ENCODE measurements at regions not wholly inside any gene's neighbourhood (a gene's known extent, or its start where the extent isn't known, plus 50 kb on each side); places are given as distances from the start of the nearest gene placed in this dataset.

DNA sequence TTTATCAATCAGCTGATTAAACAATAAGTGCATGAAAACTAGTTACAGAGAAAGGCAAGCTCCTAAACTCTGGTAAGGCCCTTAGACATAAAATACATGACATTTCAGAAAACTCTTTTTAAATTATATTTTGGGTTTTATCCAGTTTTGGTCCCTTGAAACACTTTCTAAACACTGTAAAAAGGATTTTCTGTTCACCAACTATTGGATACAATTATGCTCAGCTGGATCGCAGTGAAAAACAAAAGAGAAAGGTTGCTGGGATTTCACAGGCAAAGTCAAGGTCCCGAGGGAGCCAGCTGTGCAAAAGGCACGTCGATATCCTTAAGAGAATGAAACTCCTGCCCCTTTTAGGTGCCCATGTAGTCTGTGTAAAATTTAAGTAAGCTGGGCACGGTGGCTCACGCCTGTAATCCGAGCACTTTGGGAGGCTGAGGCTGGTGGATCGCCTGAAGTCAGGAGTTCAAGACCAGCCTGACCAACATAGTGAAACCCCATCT lies 1018.4 kb upstream of the INTU start:
- Histone ChIP-seq H3K9me3 (replicated peaks; ENCODE audit: low read length) (no peaks in the 10 kb centered on the region), H3K9ac (ENCODE audit: low read depth, low read length) (no peak overlapping the region), H3K4me2 (ENCODE audit: low read length) (no peak overlapping the region), H3K4me3 (ENCODE audit: low read length) (no peak overlapping the region), H3K4me1 (ENCODE audit: control insufficient read depth, insufficient read depth, low read length) (peaks cover 6% of the 10 kb centered on the region), H3K27me3 (ENCODE audit: control insufficient read depth, insufficient read depth, low read length) (no peaks in the 10 kb centered on the region), H3K36me3 (ENCODE audit: insufficient read depth, low read length) (no peaks in the 10 kb centered on the region)

- Histone ChIP-seq H3K36me3 (ENCODE audit: insufficient read depth, low read length) (no peaks in the 10 kb centered on the region), H3K27me3 (ENCODE audit: control insufficient read depth, insufficient read depth, low read length) (no peaks in the 10 kb centered on the region), H3K4me1 (ENCODE audit: control insufficient read depth, insufficient read depth, low read length) (peaks cover 3% of the 10 kb centered on the region), H3K4me2 (ENCODE audit: low read length) (no peak overlapping the region), H3K4me3 (ENCODE audit: low read length) (no peak overlapping the region), H3K9me3 (replicated peaks; ENCODE audit: low read length) (no peaks in the 10 kb centered on the region), H3K9ac (ENCODE audit: low read depth, low read length) (no peak overlapping the region)
Observed at GRCh38 chr4:126616795-126617194, 1016.0 kb upstream of the INTU start.

DNA sequence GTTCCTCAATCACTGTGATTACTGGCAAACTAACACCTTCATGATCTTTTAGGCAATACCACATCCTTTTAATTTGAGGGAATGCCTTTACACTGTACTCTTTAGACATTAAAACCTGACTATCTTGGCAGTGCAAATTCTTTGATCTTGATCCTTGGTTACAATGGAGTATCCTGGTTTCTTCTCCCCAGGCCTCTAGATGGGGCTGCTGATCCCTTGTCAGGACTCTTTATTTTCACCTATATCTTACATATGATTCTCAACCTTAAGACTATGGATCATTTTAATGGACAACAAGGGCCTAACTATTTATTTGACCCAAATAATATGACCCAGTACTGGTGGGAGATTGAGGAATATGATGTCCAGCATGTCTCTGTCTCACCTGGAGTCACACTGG lies 1005.5 kb upstream of the INTU start:
- Histone ChIP-seq H3K4me1 (ENCODE audit: control insufficient read depth, insufficient read depth, low read length) (no peaks in the 10 kb centered on the region), H3K36me3 (ENCODE audit: insufficient read depth, low read length) (no peaks in the 10 kb centered on the region), H3K4me2 (ENCODE audit: low read length) (no peak overlapping the region), H3K27me3 (ENCODE audit: control insufficient read depth, insufficient read depth, low read length) (no peaks in the 10 kb centered on the region), H3K4me3 (ENCODE audit: low read length) (no peak overlapping the region), H3K9me3 (replicated peaks; ENCODE audit: low read length) (no peaks in the 10 kb centered on the region), H3K9ac (ENCODE audit: low read depth, low read length) (no peak overlapping the region)

- Histone ChIP-seq H3K4me3 (ENCODE audit: low read length) (no peak overlapping the region), H3K27me3 (ENCODE audit: control insufficient read depth, insufficient read depth, low read length) (no peaks in the 10 kb centered on the region), H3K36me3 (ENCODE audit: insufficient read depth, low read length) (no peaks in the 10 kb centered on the region), H3K4me1 (ENCODE audit: control insufficient read depth, insufficient read depth, low read length) (no peaks in the 10 kb centered on the region), H3K9me3 (replicated peaks; ENCODE audit: low read length) (no peaks in the 10 kb centered on the region), H3K9ac (ENCODE audit: low read depth, low read length) (no peak overlapping the region), H3K4me2 (ENCODE audit: low read length) (no peak overlapping the region)
Observed at GRCh38 chr4:126628933-126629332, 1003.8 kb upstream of the INTU start.

GRCh38 chr4:126630230-126630629 lies 1002.5 kb upstream of the INTU start:
- Histone ChIP-seq H3K27me3 (ENCODE audit: control insufficient read depth, insufficient read depth, low read length) (no peaks in the 10 kb centered on the region), H3K4me3 (ENCODE audit: low read length) (no peak overlapping the region), H3K4me1 (ENCODE audit: control insufficient read depth, insufficient read depth, low read length) (no peaks in the 10 kb centered on the region), H3K36me3 (ENCODE audit: insufficient read depth, low read length) (no peaks in the 10 kb centered on the region), H3K9ac (ENCODE audit: low read depth, low read length) (no peak overlapping the region), H3K9me3 (replicated peaks; ENCODE audit: low read length) (no peaks in the 10 kb centered on the region), H3K4me2 (ENCODE audit: low read length) (peak overlapping the region; percentile 11)

GRCh38 chr4:126633306-126633705 lies 999.5 kb upstream of the INTU start:
- Histone ChIP-seq H3K27me3 (ENCODE audit: control insufficient read depth, insufficient read depth, low read length) (no peaks in the 10 kb centered on the region), H3K4me1 (ENCODE audit: control insufficient read depth, insufficient read depth, low read length) (no peaks in the 10 kb centered on the region), H3K4me3 (ENCODE audit: low read length) (no peak overlapping the region), H3K4me2 (ENCODE audit: low read length) (no peak overlapping the region), H3K9me3 (replicated peaks; ENCODE audit: low read length) (no peaks in the 10 kb centered on the region), H3K36me3 (ENCODE audit: insufficient read depth, low read length) (no peaks in the 10 kb centered on the region), H3K9ac (ENCODE audit: low read depth, low read length) (no peak overlapping the region)

GRCh38 chr4:126637706-126638105 lies 995.1 kb upstream of the INTU start:
- Histone ChIP-seq H3K27me3 (ENCODE audit: control insufficient read depth, insufficient read depth, low read length) (no peaks in the 10 kb centered on the region), H3K4me3 (ENCODE audit: low read length) (no peak overlapping the region), H3K9ac (ENCODE audit: low read depth, low read length) (no peak overlapping the region), H3K4me2 (ENCODE audit: low read length) (no peak overlapping the region), H3K4me1 (ENCODE audit: control insufficient read depth, insufficient read depth, low read length) (no peaks in the 10 kb centered on the region), H3K9me3 (replicated peaks; ENCODE audit: low read length) (no peaks in the 10 kb centered on the region), H3K36me3 (ENCODE audit: insufficient read depth, low read length) (no peaks in the 10 kb centered on the region)

DNA sequence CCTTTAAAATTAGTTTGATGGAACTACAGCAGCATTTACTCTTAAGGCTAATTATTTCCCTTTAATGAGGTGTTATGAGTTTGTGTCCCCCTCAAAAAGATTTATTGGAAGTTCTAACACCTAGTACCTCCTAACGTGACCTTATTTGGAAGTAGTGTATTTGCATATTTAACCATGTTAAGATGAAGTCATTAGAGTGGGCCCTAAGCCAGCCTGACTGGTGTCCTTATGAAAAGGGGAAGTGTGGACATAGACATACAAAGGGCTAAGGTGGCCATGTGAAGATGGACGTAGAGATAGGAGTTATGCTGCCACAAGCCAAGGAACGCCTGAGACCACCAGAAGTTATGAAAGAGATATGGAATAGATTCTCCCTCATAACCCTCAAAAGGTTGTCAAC lies 985.4 kb upstream of the INTU start:
- no peak overlapping the region for H3K4me2 ChIP-seq (ENCODE audit: low read length)
- H3K9ac ChIP-seq (ENCODE audit: low read depth, low read length) = no peak overlapping the region
- no peak overlapping the region for H3K4me3 ChIP-seq (ENCODE audit: low read length)
- H3K9me3 ChIP-seq (replicated peaks; ENCODE audit: low read length) = no peaks in the 10 kb centered on the region
- H3K27me3 ChIP-seq (ENCODE audit: control insufficient read depth, insufficient read depth, low read length) = no peaks in the 10 kb centered on the region
- no peaks in the 10 kb centered on the region for H3K4me1 ChIP-seq (ENCODE audit: control insufficient read depth, insufficient read depth, low read length)
- H3K36me3 ChIP-seq (ENCODE audit: insufficient read depth, low read length) = no peaks in the 10 kb centered on the region

GRCh38 chr4:126647756-126648397 lies 984.9 kb upstream of the INTU start:
- H3K4me2 ChIP-seq (ENCODE audit: low read length) = no peak overlapping the region
- no peak overlapping the region for H3K9ac ChIP-seq (ENCODE audit: low read depth, low read length)
- H3K9me3 ChIP-seq (replicated peaks; ENCODE audit: low read length) = no peaks in the 10 kb centered on the region
- H3K4me3 ChIP-seq (ENCODE audit: low read length) = no peak overlapping the region
- no peaks in the 10 kb centered on the region for H3K27me3 ChIP-seq (ENCODE audit: control insufficient read depth, insufficient read depth, low read length)
- H3K36me3 ChIP-seq (ENCODE audit: insufficient read depth, low read length) = no peaks in the 10 kb centered on the region
- H3K4me1 ChIP-seq (ENCODE audit: control insufficient read depth, insufficient read depth, low read length) = no peaks in the 10 kb centered on the region

DNA sequence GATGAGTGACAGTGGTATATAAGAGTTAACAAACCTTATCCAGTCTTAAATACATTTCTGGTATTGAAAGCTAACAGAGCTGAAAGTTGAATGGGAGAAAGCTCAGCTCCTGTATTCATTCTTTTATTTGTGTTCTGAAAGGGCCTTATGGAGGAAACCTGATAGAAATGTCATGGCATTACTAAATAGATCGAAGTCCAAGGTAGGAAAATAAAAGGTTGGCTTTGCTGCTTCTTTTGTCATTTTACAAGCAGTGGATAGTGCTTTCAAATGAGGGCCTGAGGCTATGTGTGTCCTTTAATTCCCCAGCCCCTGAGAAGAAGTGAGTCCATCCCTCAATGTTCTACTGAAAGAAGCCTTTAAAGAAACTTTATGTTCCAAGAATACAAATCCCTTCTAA lies 974.3 kb upstream of the INTU start:
- H3K9ac ChIP-seq (ENCODE audit: low read depth, low read length) = no peak overlapping the region
- H3K27me3 ChIP-seq (ENCODE audit: control insufficient read depth, insufficient read depth, low read length) = no peaks in the 10 kb centered on the region
- no peaks in the 10 kb centered on the region for H3K4me1 ChIP-seq (ENCODE audit: control insufficient read depth, insufficient read depth, low read length)
- no peaks in the 10 kb centered on the region for H3K9me3 ChIP-seq (replicated peaks; ENCODE audit: low read length)
- no peaks in the 10 kb centered on the region for H3K36me3 ChIP-seq (ENCODE audit: insufficient read depth, low read length)
- no peak overlapping the region for H3K4me3 ChIP-seq (ENCODE audit: low read length)
- H3K4me2 ChIP-seq (ENCODE audit: low read length) = no peak overlapping the region

- Histone ChIP-seq H3K9me3 (replicated peaks; ENCODE audit: low read length) (no peaks in the 10 kb centered on the region), H3K4me2 (ENCODE audit: low read length) (no peak overlapping the region), H3K27me3 (ENCODE audit: control insufficient read depth, insufficient read depth, low read length) (no peaks in the 10 kb centered on the region), H3K4me3 (ENCODE audit: low read length) (no peak overlapping the region), H3K36me3 (ENCODE audit: insufficient read depth, low read length) (no peaks in the 10 kb centered on the region), H3K4me1 (ENCODE audit: control insufficient read depth, insufficient read depth, low read length) (no peaks in the 10 kb centered on the region), H3K9ac (ENCODE audit: low read depth, low read length) (no peak overlapping the region)
Observed at GRCh38 chr4:126661194-126661593, 971.6 kb upstream of the INTU start.

- Histone ChIP-seq H3K9me3 (replicated peaks; ENCODE audit: low read length) (no peaks in the 10 kb centered on the region), H3K4me3 (ENCODE audit: low read length) (no peak overlapping the region), H3K36me3 (ENCODE audit: insufficient read depth, low read length) (no peaks in the 10 kb centered on the region), H3K4me1 (ENCODE audit: control insufficient read depth, insufficient read depth, low read length) (no peaks in the 10 kb centered on the region), H3K9ac (ENCODE audit: low read depth, low read length) (no peak overlapping the region), H3K4me2 (ENCODE audit: low read length) (no peak overlapping the region), H3K27me3 (ENCODE audit: control insufficient read depth, insufficient read depth, low read length) (no peaks in the 10 kb centered on the region)
Observed at GRCh38 chr4:126664839-126665238, 967.9 kb upstream of the INTU start.

Measured in skeletal muscle satellite cell (primary cell).